Pancreas (tissue), 10 donors: ENCODE measurements at regions not wholly inside any gene's neighbourhood (a gene's known extent, or its start where the extent isn't known, plus 50 kb on each side); places are given as distances from the start of the nearest gene placed in this dataset.
"Not testable (repeated sequence)": the region's sequence is repeated elsewhere in the genome, so short reads cannot be mapped to it uniquely, and the experiment has no call there.

Experiments used
- ATAC-seq, 4 donors: fragments of 200-7000 bp; cut with Tn5 transposase; one replicate each; pipeline versions ENCODE4 v1.8.0 to v1.9.1; 2020; ENCODE audit warnings: mild to moderate bottlenecking in 4 of 4, moderate library complexity in 4 of 4
- DNase-seq, 6 donors: peaks; one replicate each; pipeline ENCODE4 v3.0.0-alpha.2; 2020
- FAIRE-seq: peaks from 2 replicates; lab custom pipeline; 2012; peaks lifted over from hg19 to GRCh38; lab: Jason Lieb, UNC
- H3K27ac ChIP-seq, 4 donors: fragments of 200-600 bp; sonication (generic); 1 replicate in 3 of 4; 2 replicates in 1 of 4; pipeline versions ENCODE4 v1.5.0 to v1.8.0; 2020
- H3K27me3 ChIP-seq, 4 donors: fragments of 200-600 bp; one replicate each; pipeline ENCODE4 v1.8.0; 2021
- H3K36me3 ChIP-seq, 3 donors: fragments of 200-600 bp; sonication (generic) in 1 of 3; one replicate each; pipeline versions ENCODE4 v1.5.0 to v1.8.0; 2020 to 2021
- H3K4me1 ChIP-seq, 3 donors: fragments of 200-600 bp; one replicate each; pipeline ENCODE4 v1.8.0; 2021
- H3K4me3 ChIP-seq, 4 donors: fragments of 200-600 bp; sonication (generic) in 2 of 4; one replicate each; pipeline versions ENCODE4 v1.5.0 to v1.8.0; 2020 to 2021
- H3K9me3 ChIP-seq, 4 donors: fragments of 200-600 bp; one replicate each; pipeline ENCODE4 v1.8.0; 2021
- WGBS, 2 donors: extraction: QIAGEN DNeasy Blood & Tissue Kit; methylation state at CpG; one replicate each; pipeline ENCODE4 v1.1.7; 2013; 5-methylcytosine and 5-hydroxymethylcytosine counted together
- intact Hi-C, 3 donors: fragments of 100-400 bp; cut with DNase I; formaldehyde crosslinking; loops; one replicate each; pipeline versions ENCODE4 v1.11.1 to v1.14.2; 2022
- TF ChIP-seq, protein P1 (sequence below), 4 donors: fragments of 200-600 bp; sonication (generic) in 3 of 4; IDR thresholded peaks; one replicate each; pipeline versions ENCODE4 v1.5.0 to v1.8.0; 2021; ENCODE audit warnings: antibody characterized with exemption in 4 of 4
- donor health status: healthy with polysubstance abuse.
- donor health status: DM: no; HTN: no; CAD: no; lungs with moderate emphysema.
- donor health status: DM: no; HTN: no; CAD: no.
- donor health status: control.
- donor health status: control.
- donor health status: Bipolar disorder and iron deficiency.
- donor health status: DM: yes; HTN: yes; CAD: no.
- donor health status: DM: no; HTN: no; CAD: no.
- donor health status: DM: no; HTN: no; CAD: no.
- donor health status: DM: yes; HTN: yes; CAD: no.

DNA sequence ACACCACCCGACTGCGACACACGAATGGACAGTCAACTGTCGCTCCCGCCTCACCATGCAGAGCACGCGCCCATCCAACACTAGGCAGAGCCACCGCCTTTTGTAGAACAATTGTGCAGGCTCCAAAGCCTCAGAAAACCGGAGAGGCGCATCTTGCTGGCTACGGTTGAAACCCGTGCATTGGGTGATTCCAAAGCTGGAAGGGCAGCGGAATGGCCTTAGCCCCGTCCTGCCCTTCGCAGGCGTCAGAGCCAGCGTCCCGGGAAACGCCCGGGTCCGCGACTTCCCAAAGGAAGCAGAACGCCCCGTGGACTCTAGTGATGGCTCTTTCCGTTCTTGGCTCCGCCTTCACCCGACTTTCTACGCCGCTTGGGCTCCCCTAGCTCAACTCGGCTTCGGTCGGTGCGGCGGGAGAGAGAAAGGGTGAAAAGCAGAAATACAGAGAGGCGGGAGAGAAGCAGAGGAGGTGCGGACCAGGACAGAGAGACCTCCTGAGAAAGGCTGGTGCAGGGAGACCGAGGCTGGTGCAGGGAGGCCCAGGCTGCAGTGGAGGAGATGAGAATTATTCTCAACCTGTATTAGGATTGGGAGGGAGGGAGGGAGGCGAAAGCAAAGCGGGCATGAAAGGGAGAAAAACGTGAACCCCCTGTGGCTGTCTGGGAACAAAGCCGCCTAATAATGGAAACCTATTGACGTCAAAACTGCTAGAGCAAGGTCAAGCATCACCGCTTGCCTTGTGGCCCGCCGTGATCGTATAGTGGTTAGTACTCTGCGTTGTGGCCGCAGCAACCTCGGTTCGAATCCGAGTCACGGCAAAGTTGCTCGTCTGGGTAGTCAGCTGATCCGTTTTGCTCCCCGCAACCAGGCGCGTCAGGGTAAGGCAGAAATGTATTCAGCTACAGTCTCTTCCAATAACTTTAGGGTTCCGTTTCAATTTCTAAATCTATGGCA is 99.5 kb downstream of the PRKAB2 start:
- TF ChIP-seq, protein P1, sequence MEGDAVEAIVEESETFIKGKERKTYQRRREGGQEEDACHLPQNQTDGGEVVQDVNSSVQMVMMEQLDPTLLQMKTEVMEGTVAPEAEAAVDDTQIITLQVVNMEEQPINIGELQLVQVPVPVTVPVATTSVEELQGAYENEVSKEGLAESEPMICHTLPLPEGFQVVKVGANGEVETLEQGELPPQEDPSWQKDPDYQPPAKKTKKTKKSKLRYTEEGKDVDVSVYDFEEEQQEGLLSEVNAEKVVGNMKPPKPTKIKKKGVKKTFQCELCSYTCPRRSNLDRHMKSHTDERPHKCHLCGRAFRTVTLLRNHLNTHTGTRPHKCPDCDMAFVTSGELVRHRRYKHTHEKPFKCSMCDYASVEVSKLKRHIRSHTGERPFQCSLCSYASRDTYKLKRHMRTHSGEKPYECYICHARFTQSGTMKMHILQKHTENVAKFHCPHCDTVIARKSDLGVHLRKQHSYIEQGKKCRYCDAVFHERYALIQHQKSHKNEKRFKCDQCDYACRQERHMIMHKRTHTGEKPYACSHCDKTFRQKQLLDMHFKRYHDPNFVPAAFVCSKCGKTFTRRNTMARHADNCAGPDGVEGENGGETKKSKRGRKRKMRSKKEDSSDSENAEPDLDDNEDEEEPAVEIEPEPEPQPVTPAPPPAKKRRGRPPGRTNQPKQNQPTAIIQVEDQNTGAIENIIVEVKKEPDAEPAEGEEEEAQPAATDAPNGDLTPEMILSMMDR (IDR thresholded peaks at IDR 0.05) = no peak
- peak in 3 of 6 donors; percentile 19 to 57 (median 31) for DNase-seq
- Histone ChIP-seq H3K27ac (no peak overlapping the region), H3K9me3 (no peaks in the 10 kb centered on the region), H3K4me3 (peak overlapping the region in 1 of 4 donors; percentile 24), H3K27me3 (peaks cover 0 to 7% (median 0%) of the 10 kb centered on the region in 4 donors), H3K4me1 (no peaks in the 10 kb centered on the region), H3K36me3 (no peaks in the 10 kb centered on the region)
- intact Hi-C loops = no loop called here
- peak; percentile 21 to 62 (median 36) for ATAC-seq
- FAIRE-seq = no peak
- 11 to 14% methylated on average over 58 of the region's 58 CpGs for WGBS, 2 donors

DNA sequence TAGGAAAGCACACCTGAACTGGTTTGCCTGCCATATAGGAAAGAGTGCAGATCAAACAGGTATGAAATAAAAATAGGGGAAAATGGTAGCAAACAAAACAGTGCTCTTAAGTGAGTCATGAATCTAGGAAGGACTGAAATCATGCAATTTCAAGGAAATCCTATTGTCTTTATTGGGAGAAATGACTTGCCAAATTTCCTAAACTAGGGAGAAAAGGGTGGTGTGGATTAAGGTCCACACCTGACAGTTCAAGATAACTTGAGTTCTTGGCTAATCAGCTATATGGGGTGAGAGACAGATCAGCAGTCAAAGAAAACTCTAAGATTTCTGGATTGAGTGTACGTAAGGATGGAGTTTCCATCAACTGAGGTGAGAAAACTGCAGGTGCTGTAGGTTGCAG is 101.1 kb downstream of the PRKAB2 start:
- intact Hi-C loops = no loop called here
- peaks cover 0 to 6% (median 0%) of the 10 kb centered on the region in 4 donors for H3K27me3 ChIP-seq

DNA sequence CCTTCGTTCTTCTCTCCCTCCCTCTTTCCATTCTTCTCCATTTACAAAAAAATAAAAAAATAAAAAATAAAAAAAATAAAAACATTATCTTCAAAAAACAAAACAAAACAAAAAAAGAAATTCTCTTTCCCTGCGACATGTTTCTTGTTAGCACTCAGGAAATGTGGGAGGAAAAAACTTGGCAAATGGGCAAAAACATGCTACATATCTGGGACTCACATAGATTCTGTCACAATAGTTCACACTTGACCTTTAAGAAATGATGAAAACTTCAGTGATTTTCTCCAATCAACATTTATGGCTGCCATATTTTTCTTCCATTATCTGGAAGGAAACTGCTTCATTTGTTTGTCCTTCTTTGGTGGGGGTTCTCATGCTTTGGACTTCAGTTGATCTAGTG is 109.3 kb downstream of the PRKAB2 start:
- DNase-seq (no peak), FAIRE-seq (no peak), ATAC-seq (no peak)
- 73 to 74% methylated on average over 2 of the region's 2 CpGs for WGBS, 2 donors
- TF ChIP-seq, protein P1 (IDR thresholded peaks at IDR 0.05) = no peak
- H3K36me3 ChIP-seq = no peaks in the 10 kb centered on the region
- H3K27ac ChIP-seq = no peak overlapping the region
- no peak overlapping the region for H3K4me3 ChIP-seq
- intact Hi-C loops = no loop called here
- no peaks in the 10 kb centered on the region for H3K9me3 ChIP-seq
- no peaks in the 10 kb centered on the region for H3K4me1 ChIP-seq
- H3K27me3 ChIP-seq = no peaks in the 10 kb centered on the region

More for the DNA sequence above, 101.1 kb downstream of the PRKAB2 start:
- TF ChIP-seq, protein P1 (IDR thresholded peaks at IDR 0.05) = no peak
- FAIRE-seq = no peak
- Histone ChIP-seq H3K9me3 (no peaks in the 10 kb centered on the region), H3K36me3 (no peaks in the 10 kb centered on the region), H3K4me3 (no peak overlapping the region), H3K4me1 (no peaks in the 10 kb centered on the region), H3K27ac (no peak overlapping the region)
- no peak for ATAC-seq
- 76 to 87% methylated on average over 1 of the region's 1 CpG for WGBS, 2 donors
- DNase-seq = no peak

DNA sequence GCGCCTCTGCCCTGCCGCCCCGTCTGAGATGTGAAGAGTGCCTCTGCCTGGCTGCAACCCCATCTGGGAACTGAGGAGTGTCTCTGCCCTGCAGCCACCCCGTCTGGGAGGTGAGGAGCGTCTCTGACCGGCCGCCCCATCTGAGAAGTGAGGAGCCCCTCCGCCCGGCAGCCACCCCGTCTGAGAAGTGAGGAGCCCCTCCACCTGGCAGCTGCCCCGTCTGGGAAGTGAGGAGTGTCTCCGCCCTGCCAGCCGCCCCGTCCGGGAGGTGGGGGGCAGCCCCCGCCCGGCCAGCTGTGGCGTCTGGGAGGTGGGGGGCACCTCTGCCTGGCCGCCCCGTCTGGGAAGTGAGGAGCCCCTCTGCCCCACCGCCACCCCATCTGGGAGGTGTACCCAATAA is 110.4 kb downstream of the PRKAB2 start:
- H3K9me3 ChIP-seq, H3K27ac ChIP-seq, ATAC-seq, H3K4me1 ChIP-seq, FAIRE-seq, intact Hi-C loops, H3K27me3 ChIP-seq, H3K4me3 ChIP-seq, H3K36me3 ChIP-seq: not testable (repeated sequence)
- WGBS, 2 donors = 87% methylated on average over 18 to 21 of the region's 21 CpGs
- DNase-seq = peak in 1 of 6 donors; percentile 37

DNA sequence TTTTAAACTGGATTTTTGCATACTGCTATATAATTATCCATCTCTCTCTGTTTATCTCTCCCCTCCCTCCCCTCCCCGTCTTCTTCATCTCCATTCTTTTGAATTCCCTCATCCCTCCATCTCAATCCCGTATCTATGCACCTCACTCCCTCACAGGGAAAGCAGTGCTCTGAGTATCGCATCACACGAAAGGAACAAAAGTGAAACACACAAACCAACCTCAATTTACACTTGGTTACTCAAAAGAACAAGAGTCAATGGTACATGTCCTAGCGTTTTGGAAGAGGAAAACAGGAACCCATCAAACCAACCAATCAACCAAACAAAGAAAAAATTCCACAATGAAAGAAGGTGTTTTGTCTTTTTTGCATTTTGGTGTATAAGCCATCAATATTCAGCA is 115.1 kb downstream of the NBPF12 start:
- 77 to 81% methylated on average over 5 of the region's 5 CpGs for WGBS, 2 donors
- no peak for ATAC-seq
- no peak for FAIRE-seq

More for the DNA sequence above, 115.1 kb downstream of the NBPF12 start:
- TF ChIP-seq, protein P1 (IDR thresholded peaks at IDR 0.05) = no peak
- Histone ChIP-seq H3K27me3 (no peaks in the 10 kb centered on the region), H3K36me3 (no peaks in the 10 kb centered on the region), H3K4me1 (no peaks in the 10 kb centered on the region), H3K27ac (no peak overlapping the region), H3K9me3 (no peaks in the 10 kb centered on the region), H3K4me3 (no peak overlapping the region)
- intact Hi-C loops = no loop called here
- no peak for DNase-seq
